ENCODE measurements at regions not wholly inside any gene's neighbourhood (a gene's known extent, or its start where the extent isn't known, plus 50 kb on each side); places are given as distances from the start of the nearest gene placed in this dataset.
"Not testable (repeated sequence)": the region's sequence is repeated elsewhere in the genome, so short reads cannot be mapped to it uniquely, and the experiment has no call there.

GRCh38 chr1:65654526-65654925, 138.2 kb upstream of the PDE4B start:
- H3K4me1 ChIP-seq (ENCODE audit: control insufficient read depth, insufficient read depth, low read depth, low read length); H3K79me1 ChIP-seq (replicated peaks; ENCODE audit: low read length, poor library complexity, severe bottlenecking); H3K27ac ChIP-seq (ENCODE audit: low read length, poor library complexity, severe bottlenecking); H3K23ac ChIP-seq (ENCODE audit: low read length in 2 of 2); H3K9me3 ChIP-seq (ENCODE audit: control insufficient read depth, low read length); H3K36me3 ChIP-seq (ENCODE audit: control insufficient read depth in 1 of 2, insufficient read depth in 2 of 2, low read depth in 1 of 2, low read length in 2 of 2); H2BK12ac ChIP-seq (ENCODE audit: low read length in 2 of 2); H3K9ac ChIP-seq (ENCODE audit: low read length); H2AFZ ChIP-seq (ENCODE audit: low read depth, low read length); DNase-seq; H3K4me2 ChIP-seq (ENCODE audit: low read length, poor library complexity, severe bottlenecking); H2BK120ac ChIP-seq (ENCODE audit: low read depth, low read length); H3K14ac ChIP-seq (ENCODE audit: low read length in 2 of 2); H3K4ac ChIP-seq (ENCODE audit: low read depth in 1 of 2, low read length in 2 of 2); H4K91ac ChIP-seq (ENCODE audit: low read length); H3K4me3 ChIP-seq (ENCODE audit: insufficient read depth in 1 of 2, low read depth in 1 of 2, low read length in 2 of 2); H2AK5ac ChIP-seq (ENCODE audit: low read length, severe bottlenecking); H2BK5ac ChIP-seq (ENCODE audit: low read depth, low read length, poor library complexity, severe bottlenecking); H4K8ac ChIP-seq (ENCODE audit: low read length); H2BK15ac ChIP-seq (ENCODE audit: low read depth, poor library complexity, severe bottlenecking); H3K18ac ChIP-seq (ENCODE audit: low read depth in 1 of 2, low read length in 2 of 2); H3K27me3 ChIP-seq (ENCODE audit: control insufficient read depth in 1 of 2, insufficient read depth in 1 of 2, low read length in 2 of 2): not testable (repeated sequence)
- WGBS, result 87% methylated on average over 2 of the region's 2 CpGs

- H3K4me1 ChIP-seq (ENCODE audit: control insufficient read depth, insufficient read depth, low read depth, low read length); H3K36me3 ChIP-seq (ENCODE audit: control insufficient read depth in 1 of 2, insufficient read depth in 2 of 2, low read depth in 1 of 2, low read length in 2 of 2); H2AFZ ChIP-seq (ENCODE audit: low read depth, low read length); H3K14ac ChIP-seq (ENCODE audit: low read length in 2 of 2); H4K91ac ChIP-seq (ENCODE audit: low read length); DNase-seq; H2BK12ac ChIP-seq (ENCODE audit: low read length in 2 of 2); H2BK120ac ChIP-seq (ENCODE audit: low read depth, low read length); H3K27me3 ChIP-seq (ENCODE audit: control insufficient read depth in 1 of 2, insufficient read depth in 1 of 2, low read length in 2 of 2); H3K9me3 ChIP-seq (ENCODE audit: control insufficient read depth, low read length); H3K4ac ChIP-seq (ENCODE audit: low read depth in 1 of 2, low read length in 2 of 2); H3K4me3 ChIP-seq (ENCODE audit: insufficient read depth in 1 of 2, low read depth in 1 of 2, low read length in 2 of 2); H3K23ac ChIP-seq (ENCODE audit: low read length in 2 of 2); H2AK5ac ChIP-seq (ENCODE audit: low read length, severe bottlenecking); H3K27ac ChIP-seq (ENCODE audit: low read length, poor library complexity, severe bottlenecking); H3K9ac ChIP-seq (ENCODE audit: low read length); H3K4me2 ChIP-seq (ENCODE audit: low read length, poor library complexity, severe bottlenecking); H2BK5ac ChIP-seq (ENCODE audit: low read depth, low read length, poor library complexity, severe bottlenecking); H3K18ac ChIP-seq (ENCODE audit: low read depth in 1 of 2, low read length in 2 of 2); H4K8ac ChIP-seq (ENCODE audit: low read length); H3K79me1 ChIP-seq (replicated peaks; ENCODE audit: low read length, poor library complexity, severe bottlenecking); H2BK15ac ChIP-seq (ENCODE audit: low read depth, poor library complexity, severe bottlenecking): not testable (repeated sequence)
- no CpG with 5 or more reads among the region's 2 CpGs for WGBS
Observed at GRCh38 chr1:65657609-65658008, 135.1 kb upstream of the PDE4B start.

DNA sequence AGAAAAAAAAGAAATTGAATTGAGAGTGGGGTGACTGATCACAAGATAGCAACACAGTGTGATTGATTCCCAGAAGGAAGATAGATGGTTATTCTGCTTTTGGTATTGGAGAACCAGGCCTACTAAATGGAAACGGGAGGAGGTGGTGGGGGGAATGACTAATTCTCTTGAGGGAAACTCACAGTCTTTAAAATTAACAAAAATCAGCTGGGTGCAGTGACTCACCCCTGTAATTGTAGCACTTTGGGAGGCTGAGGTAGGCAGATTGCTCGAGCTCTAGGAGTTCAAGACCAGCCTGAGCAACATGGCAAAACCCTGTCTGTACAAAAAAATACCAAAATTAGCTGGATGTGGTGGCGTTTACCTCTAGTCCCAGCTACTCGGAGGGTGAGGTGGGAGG, 134.6 kb upstream of the PDE4B start:
- no peaks in the 10 kb centered on the region for H3K27me3 ChIP-seq (ENCODE audit: control insufficient read depth in 1 of 2, insufficient read depth in 1 of 2, low read length in 2 of 2)
- no peak overlapping the region for H2AK5ac ChIP-seq (ENCODE audit: low read length, severe bottlenecking)
- 93% methylated on average over 2 of the region's 4 CpGs for WGBS

GRCh38 chr1:65668368-65668767, 124.3 kb upstream of the PDE4B start:
- H3K4me1 ChIP-seq (ENCODE audit: control insufficient read depth, insufficient read depth, low read depth, low read length), result no peaks in the 10 kb centered on the region
- no peak overlapping the region for H3K27ac ChIP-seq (ENCODE audit: low read length, poor library complexity, severe bottlenecking)
- H3K9me3 ChIP-seq (ENCODE audit: control insufficient read depth, low read length), result peaks cover 9% of the 10 kb centered on the region
- no peaks in the 10 kb centered on the region for H3K36me3 ChIP-seq (ENCODE audit: control insufficient read depth in 1 of 2, insufficient read depth in 2 of 2, low read depth in 1 of 2, low read length in 2 of 2)
- H3K18ac ChIP-seq (ENCODE audit: low read depth in 1 of 2, low read length in 2 of 2), result no peak overlapping the region
- H2BK5ac ChIP-seq (ENCODE audit: low read depth, low read length, poor library complexity, severe bottlenecking), result no peak overlapping the region
- no peak overlapping the region for H2BK12ac ChIP-seq (ENCODE audit: low read length in 2 of 2)
- H3K14ac ChIP-seq (ENCODE audit: low read length in 2 of 2), result no peak overlapping the region
- H3K4me3 ChIP-seq (ENCODE audit: insufficient read depth in 1 of 2, low read depth in 1 of 2, low read length in 2 of 2), result no peak overlapping the region
- no peak overlapping the region for H4K8ac ChIP-seq (ENCODE audit: low read length)
- H3K9ac ChIP-seq (ENCODE audit: low read length), result no peak overlapping the region
- no peaks in the 10 kb centered on the region for H3K79me1 ChIP-seq (replicated peaks; ENCODE audit: low read length, poor library complexity, severe bottlenecking)
- no peak overlapping the region for H2AFZ ChIP-seq (ENCODE audit: low read depth, low read length)
- H2AK5ac ChIP-seq (ENCODE audit: low read length, severe bottlenecking), result no peak overlapping the region
- no peak overlapping the region for H2BK15ac ChIP-seq (ENCODE audit: low read depth, poor library complexity, severe bottlenecking)
- no peak overlapping the region for H2BK120ac ChIP-seq (ENCODE audit: low read depth, low read length)
- H4K91ac ChIP-seq (ENCODE audit: low read length), result no peak overlapping the region
- H3K23ac ChIP-seq (ENCODE audit: low read length in 2 of 2), result no peak overlapping the region
- DNase-seq, result no peak
- no peak overlapping the region for H3K4ac ChIP-seq (ENCODE audit: low read depth in 1 of 2, low read length in 2 of 2)
- H3K4me2 ChIP-seq (ENCODE audit: low read length, poor library complexity, severe bottlenecking), result no peak overlapping the region
- no peaks in the 10 kb centered on the region for H3K27me3 ChIP-seq (ENCODE audit: control insufficient read depth in 1 of 2, insufficient read depth in 1 of 2, low read length in 2 of 2)

More for the DNA sequence above, 134.6 kb upstream of the PDE4B start:
- Histone ChIP-seq H3K4me1 (ENCODE audit: control insufficient read depth, insufficient read depth, low read depth, low read length) (no peaks in the 10 kb centered on the region), H3K36me3 (ENCODE audit: control insufficient read depth in 1 of 2, insufficient read depth in 2 of 2, low read depth in 1 of 2, low read length in 2 of 2) (no peaks in the 10 kb centered on the region), H3K4ac (ENCODE audit: low read depth in 1 of 2, low read length in 2 of 2) (no peak overlapping the region), H3K9ac (ENCODE audit: low read length) (no peak overlapping the region), H3K14ac (ENCODE audit: low read length in 2 of 2) (no peak overlapping the region), H3K4me2 (ENCODE audit: low read length, poor library complexity, severe bottlenecking) (no peak overlapping the region), H3K79me1 (replicated peaks; ENCODE audit: low read length, poor library complexity, severe bottlenecking) (no peaks in the 10 kb centered on the region), H3K27ac (ENCODE audit: low read length, poor library complexity, severe bottlenecking) (no peak overlapping the region), H2AFZ (ENCODE audit: low read depth, low read length) (no peak overlapping the region), H3K18ac (ENCODE audit: low read depth in 1 of 2, low read length in 2 of 2) (no peak overlapping the region), H4K8ac (ENCODE audit: low read length) (no peak overlapping the region), H2BK120ac (ENCODE audit: low read depth, low read length) (no peak overlapping the region), H3K9me3 (ENCODE audit: control insufficient read depth, low read length) (no peaks in the 10 kb centered on the region), H2BK5ac (ENCODE audit: low read depth, low read length, poor library complexity, severe bottlenecking) (no peak overlapping the region), H4K91ac (ENCODE audit: low read length) (no peak overlapping the region), H2BK12ac (ENCODE audit: low read length in 2 of 2) (no peak overlapping the region), H2BK15ac (ENCODE audit: low read depth, poor library complexity, severe bottlenecking) (no peak overlapping the region), H3K23ac (ENCODE audit: low read length in 2 of 2) (no peak overlapping the region), H3K4me3 (ENCODE audit: insufficient read depth in 1 of 2, low read depth in 1 of 2, low read length in 2 of 2) (no peak overlapping the region)
- peak; percentile 4 for DNase-seq
